DMS 273 treated with DMSO at 0.1 percent for 48 hours (cell line): ENCODE measurements at regions not wholly inside any gene's neighbourhood (a gene's known extent, or its start where the extent isn't known, plus 50 kb on each side); places are given as distances from the start of the nearest gene placed in this dataset.

Experiments
- DNase-seq: peaks from one replicate; lab custom pipeline; 2025; lab: John Stamatoyannopoulos, UW

- no peak for DNase-seq
These were observed 75.9 kb downstream of the EDN3 start for GRCh38 chr20:59376109-59376841.

GRCh38 chr20:59376998-59377397, 76.6 kb downstream of the EDN3 start:
- DNase-seq: no peak

- DNase-seq: no peak
These were observed 77.4 kb downstream of the EDN3 start for GRCh38 chr20:59377842-59378241.

- DNase-seq: no peak
These were observed 78.0 kb downstream of the EDN3 start for GRCh38 chr20:59378396-59378795.

- DNase-seq: no peak
These were observed 78.6 kb downstream of the EDN3 start for GRCh38 chr20:59378966-59379365.

- DNase-seq: no peak
These were observed 81.3 kb downstream of the EDN3 start for GRCh38 chr20:59381689-59382088.

- no peak for DNase-seq
These were observed 81.8 kb downstream of the EDN3 start for GRCh38 chr20:59382157-59382725.

- no peak for DNase-seq
These were observed 82.5 kb downstream of the EDN3 start for GRCh38 chr20:59382907-59383306.

- no peak for DNase-seq
These were observed 84.6 kb downstream of the EDN3 start for GRCh38 chr20:59385038-59385437.

- no peak for DNase-seq
These were observed 85.1 kb downstream of the EDN3 start for GRCh38 chr20:59385480-59385879.

- DNase-seq: no peak
These were observed 86.4 kb downstream of the EDN3 start for GRCh38 chr20:59386809-59387208.

- DNase-seq: no peak
These were observed 87.5 kb downstream of the EDN3 start for GRCh38 chr20:59387891-59388290.

GRCh38 chr20:59388402-59388801, 88.0 kb downstream of the EDN3 start:
- DNase-seq: no peak

GRCh38 chr20:59390437-59390836, 90.0 kb downstream of the EDN3 start:
- no peak for DNase-seq

GRCh38 chr20:59391975-59392374, 91.6 kb downstream of the EDN3 start:
- no peak for DNase-seq

GRCh38 chr20:59392736-59393135, 92.3 kb downstream of the EDN3 start:
- DNase-seq: no peak

- DNase-seq: no peak
These were observed 92.7 kb downstream of the EDN3 start for GRCh38 chr20:59393142-59393541.

GRCh38 chr20:59395729-59396128, 95.3 kb downstream of the EDN3 start:
- no peak for DNase-seq

- DNase-seq: no peak
These were observed 98.3 kb downstream of the EDN3 start for GRCh38 chr20:59398537-59399205.

- no peak for DNase-seq
These were observed 99.2 kb downstream of the EDN3 start for GRCh38 chr20:59399426-59400099.

- no peak for DNase-seq
These were observed 100.3 kb downstream of the EDN3 start for GRCh38 chr20:59400708-59401107.

- no peak for DNase-seq
These were observed 102.3 kb downstream of the EDN3 start for GRCh38 chr20:59402681-59403080.
